Stimulated activated CD8-positive, alpha-beta memory T cell treated with anti-CD3 and anti-CD28 coated beads, Interleukin-15, amount 100 ng/mL, for 24 hours (primary cell): ENCODE measurements at regions not wholly inside any gene's neighbourhood (a gene's known extent, or its start where the extent isn't known, plus 50 kb on each side); places are given as distances from the start of the nearest gene placed in this dataset.

Experiments
- DNase-seq: peaks from one replicate; pipeline ENCODE4 v3.0.0-alpha.2; 2020; ENCODE audit warnings: low read depth

DNA sequence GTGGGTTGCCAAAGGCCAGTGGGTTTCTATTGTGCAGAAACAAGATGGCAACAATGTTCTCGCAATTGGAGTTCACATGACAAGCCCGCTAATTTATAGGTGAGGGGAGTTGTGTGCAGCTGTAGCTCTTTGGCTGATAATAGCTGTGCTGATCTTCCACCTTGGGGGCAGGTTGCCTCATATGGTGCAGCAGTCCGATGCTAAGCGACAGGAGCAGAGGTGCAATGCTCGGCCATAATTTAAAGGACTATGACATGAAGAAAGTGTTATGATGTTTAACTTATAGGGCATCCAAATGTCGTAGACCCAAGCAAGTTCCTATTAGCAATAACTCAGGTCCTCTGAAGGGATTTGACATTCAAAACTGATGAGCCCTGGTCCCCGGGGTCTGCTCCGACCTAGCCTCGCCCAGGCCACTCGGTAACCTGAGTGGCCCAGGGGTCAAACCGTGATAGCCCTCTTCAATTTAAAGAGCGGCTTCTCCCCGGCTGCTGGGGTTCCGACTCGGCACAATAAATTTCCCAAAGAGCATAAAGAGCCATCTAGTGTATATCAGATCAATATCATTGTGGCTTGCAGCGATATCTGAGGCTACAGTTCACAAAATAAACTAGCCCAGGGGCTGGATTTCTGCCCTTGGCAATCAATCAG lies 724.0 kb downstream of the IRX1 start:
- DNase-seq, result no peak

DNA sequence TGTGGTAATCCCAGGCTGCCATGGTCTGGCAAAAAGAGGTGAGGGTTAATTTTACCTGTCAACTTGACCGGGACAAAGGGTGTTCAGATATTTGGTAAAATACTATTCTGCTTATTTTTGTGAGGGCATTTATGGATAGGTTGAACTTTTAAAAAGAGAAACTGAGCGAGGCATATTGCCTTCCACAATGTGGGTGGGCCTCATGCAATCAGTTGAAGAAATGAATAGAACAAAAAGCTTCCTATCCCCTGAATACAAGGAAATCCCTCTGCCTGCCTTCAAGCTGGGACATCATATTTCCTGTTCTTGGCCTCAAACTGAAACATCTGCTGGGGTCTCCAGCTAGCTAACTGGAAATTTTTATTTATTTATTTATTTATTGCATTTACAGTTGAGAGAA lies 734.7 kb downstream of the IRX1 start:
- no peak for DNase-seq

DNA sequence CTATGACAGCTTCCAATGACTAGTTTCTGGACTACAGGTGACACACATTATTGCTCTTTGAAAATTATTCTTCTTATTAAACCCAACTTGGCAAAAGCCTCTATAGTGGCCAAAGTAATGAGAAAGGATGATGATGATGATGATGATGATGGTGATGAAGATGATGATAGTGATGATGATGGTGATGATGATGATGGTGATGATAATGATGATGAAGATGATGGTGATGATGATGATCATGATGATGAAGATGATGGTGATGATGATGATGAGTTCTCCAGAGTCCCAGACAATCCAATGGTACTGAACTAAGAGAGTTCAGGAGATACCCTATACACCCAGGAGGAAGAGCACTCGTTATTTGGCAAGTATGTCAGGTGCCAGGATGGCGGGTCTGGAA lies 739.4 kb downstream of the IRX1 start:
- DNase-seq, result no peak

DNA sequence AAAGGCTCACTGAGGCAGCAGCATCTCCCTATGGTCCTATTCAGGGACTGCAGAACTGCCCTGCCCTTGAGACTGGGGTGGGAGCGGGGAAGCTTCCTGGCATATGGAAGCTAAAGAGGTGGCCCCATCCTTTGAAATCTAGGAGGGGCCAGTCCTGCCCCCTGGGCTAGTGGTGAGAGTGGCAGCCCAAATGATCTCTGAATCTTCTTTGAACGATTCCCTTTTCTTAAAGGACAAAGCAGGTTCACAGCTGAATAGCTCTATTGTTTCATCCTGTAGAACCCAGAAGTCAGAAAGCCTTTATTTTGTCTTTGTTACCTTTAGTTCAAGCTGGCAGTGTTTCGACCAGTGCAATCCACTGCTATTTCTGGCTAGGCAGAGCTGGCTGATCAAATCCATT lies 741.9 kb downstream of the IRX1 start:
- no peak for DNase-seq

DNA sequence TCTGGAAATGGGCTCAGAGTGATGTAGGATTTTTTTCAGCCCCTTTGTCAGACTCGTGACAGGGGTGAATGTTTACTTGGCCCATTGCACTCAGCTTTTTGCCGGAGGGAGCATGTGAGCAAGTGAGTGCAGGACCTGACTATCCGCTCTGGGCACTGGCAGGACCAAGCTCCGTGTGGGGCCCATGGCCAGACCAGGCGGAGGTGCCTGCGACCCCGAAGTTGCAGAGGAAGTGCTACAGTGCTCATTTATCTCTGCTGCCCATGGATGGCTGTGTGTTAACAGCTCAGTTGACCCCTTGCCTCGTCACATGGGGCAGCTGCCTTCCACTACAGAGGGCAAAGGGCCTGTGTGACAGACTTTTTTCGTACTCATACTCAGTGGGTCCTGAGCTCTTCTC lies 744.3 kb downstream of the IRX1 start:
- no peak for DNase-seq

DNA sequence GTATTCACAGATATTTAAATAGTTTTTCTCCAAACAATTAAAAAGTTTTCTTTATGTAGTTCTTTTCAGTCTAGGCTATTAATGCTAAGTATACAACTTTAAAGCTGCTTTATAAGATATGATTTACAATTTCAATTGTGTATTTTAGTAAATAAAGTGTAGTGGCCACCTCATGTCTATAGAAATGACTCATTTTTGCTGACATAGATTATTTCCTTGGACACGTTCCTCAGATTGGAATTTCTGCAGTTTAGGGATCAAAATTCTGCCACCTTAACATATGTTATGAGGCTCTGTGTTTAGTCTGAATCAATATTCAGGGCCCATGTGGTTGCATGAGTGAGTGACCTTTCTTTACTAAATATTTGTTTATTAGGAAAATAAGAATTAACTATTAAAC lies 750.2 kb downstream of the IRX1 start:
- no peak for DNase-seq

DNA sequence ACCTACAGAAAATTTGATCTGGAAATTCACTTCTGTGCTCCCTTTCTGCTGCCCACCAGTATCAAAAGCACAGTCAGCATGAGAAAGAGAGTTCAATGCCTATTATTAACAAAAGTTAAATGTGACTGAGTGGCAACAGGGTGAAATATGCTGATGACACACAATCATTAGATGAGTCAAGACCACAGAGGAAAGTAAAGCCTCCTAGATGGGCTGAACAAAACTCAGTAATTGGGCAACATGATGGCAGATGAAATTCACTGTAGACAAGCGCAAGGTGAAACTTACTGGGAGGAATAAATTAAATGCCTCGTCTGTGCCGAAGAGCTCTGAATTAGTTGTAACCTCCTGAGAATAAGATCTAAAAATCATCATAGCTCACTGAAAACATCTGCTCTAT lies 752.8 kb downstream of the IRX1 start:
- DNase-seq, result no peak

DNA sequence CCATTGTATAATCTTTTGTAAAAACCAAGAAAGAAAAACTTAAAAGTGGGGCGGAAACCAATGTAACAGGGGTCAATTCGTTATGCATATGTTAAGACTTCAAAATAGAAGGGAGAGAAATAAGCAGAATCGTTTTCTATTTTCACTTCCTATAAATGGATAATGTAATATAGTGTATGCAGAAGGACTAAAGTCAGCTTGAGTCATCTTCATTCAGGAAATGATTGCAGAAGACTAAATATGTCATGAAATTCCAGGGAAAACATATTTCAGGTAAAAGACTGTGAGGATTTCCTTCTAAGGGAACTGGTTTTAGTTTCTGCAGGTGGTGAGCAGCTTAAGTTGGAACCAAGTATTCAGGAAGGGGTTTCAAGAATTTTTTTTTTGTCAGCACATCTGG lies 753.3 kb downstream of the IRX1 start:
- no peak for DNase-seq

DNA sequence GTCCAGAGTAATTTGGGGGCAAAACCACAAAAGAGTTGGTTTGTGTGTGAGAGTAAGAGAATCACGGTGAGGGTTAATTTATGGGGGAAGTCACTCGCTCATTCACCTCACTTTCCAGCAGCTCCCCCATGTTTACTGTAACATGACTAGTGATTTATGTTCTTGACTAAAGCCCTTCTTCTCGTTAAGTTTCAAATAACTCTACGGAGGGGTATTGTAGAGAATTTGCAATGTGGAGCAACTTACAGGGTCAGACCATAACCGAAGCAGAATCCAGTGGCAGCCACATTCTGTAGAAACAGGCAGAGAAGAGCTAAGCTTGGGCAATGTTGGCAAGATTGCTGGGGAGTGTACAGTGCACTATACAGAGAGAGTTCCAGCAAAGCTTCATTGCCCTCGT lies 760.6 kb downstream of the IRX1 start:
- DNase-seq, result no peak

DNA sequence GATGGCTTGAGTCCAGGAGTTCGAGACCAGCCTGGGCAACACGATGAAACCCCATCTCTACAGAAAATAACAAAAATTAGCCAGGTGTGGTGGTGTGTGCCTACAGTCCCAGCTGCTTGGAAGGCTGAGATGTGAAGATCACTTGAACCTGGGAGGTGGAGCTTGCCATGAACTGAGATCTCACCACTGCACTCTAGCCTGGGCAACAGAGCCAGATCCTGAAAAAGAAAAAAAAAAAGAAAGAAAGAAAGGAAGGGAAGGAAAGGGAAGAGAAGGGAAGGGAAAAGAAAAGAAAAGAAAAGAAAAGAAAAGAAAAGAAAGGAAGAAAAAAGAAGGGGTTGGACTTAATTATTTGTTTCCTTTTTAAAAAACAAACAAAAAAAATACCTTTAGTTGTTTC lies 764.2 kb downstream of the IRX1 start:
- no peak for DNase-seq

DNA sequence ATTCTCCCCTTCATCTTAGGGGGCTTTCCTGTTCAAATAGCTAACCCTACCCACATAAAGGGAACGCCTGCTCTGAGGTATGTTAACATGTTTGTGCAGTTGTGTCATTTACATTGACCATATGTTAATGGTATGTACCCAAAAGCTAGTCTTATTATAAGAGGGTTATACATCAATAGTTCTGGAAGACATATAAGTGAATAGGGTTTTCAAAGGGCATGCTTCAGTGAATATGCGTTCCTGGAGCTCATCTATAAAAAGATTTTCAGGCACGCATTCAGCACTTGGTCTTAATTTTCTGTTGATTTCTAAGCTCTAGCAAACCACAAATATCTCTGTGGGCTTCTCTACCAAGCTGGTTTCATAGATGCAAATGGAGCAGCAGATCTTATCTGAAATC lies 766.1 kb downstream of the IRX1 start:
- no peak for DNase-seq

DNA sequence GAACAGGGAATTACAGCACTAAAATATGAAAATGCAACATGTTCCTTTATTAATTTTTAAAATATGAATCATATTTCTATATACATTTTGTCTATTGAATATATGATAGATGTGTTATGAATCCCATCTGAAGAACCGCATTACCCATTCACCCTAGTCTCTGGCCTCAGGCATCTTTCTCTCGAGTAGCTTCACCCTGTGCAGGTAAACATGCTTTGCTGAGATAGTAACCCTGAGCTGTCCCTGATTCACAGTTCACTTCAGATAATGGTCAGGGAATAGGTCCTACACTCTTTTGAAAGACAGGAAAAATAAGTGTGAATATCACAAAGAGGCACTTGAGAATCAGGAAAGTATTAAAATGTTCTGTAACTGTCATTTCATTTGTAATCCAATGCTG lies 766.8 kb downstream of the IRX1 start:
- no peak for DNase-seq

DNA sequence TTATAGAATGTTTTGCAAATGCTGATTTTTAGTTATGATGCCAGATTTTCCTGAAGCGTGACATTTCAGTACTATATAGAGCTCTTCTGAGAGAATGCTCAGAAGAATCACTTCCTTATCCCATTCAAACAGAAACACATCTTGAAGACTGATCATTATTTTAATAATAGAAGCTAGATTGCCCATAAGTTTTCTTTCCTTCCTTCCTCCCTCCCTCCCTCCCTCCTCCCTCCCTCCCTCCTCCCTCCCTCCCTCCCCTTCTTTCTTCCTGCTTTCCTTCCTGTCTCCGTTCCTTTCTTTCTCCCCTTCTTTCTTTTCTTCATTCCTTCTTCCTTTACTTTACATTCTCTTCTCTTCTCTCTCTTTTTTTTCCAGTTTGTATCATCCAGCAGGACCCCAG lies 767.4 kb downstream of the IRX1 start:
- no peak for DNase-seq

DNA sequence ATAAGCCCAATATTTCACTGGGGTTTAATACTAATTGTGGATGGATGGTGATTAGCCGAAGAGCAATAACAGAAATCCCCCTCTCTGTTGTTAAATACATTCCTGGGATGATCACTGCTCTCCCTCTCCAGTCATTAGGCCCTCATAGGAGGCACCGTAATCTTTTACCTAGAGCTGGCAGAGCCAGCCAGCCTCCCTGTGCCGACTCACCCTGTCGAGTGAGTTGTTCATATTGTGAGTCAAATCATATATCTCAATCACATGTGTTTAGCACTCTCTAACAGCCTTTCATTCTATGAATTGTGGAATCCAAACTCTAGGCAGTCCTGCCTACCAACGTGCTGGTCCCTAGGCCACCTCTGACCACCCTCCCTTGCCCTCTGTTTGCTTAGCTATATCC lies 771.0 kb downstream of the IRX1 start:
- DNase-seq, result no peak

DNA sequence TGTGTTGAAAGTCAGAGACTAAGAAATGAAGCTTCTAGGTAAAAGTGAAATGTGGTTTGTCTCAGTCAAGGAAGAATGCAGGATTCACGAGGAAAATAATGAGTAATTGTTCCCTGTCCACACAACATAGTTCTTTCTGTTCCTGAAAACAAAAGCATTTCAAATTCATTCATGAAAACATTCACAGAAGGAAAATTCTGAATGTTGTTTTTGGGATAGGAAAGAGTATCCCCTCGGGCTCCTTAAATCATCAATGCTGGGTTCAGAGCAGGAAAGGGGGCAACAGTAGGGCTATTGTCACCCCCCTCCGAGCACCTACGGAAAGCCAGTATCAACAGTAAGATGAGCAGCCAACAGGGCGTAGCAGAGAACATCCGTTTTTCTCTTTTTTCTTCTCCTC lies 769.9 kb upstream of the ADAMTS16 start:
- DNase-seq, result no peak

DNA sequence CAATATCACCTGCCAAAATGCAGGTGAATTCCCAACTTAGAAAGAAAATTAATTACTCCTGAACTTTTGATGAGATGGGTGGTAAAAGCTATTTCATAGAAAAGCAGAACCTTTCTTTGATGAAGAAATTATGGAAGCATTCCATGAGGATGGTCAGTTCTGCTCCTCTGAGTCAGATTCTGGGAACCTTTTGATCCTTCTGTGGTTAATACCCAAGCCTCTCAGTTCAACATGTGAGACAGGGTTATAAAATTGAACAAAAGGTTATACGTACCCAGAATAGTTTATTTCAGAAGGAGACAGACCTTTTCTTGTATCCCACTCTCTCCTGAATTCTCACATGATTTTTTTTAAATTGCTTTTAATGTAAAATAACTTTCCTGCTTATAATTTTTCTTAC lies 767.6 kb upstream of the ADAMTS16 start:
- no peak for DNase-seq

DNA sequence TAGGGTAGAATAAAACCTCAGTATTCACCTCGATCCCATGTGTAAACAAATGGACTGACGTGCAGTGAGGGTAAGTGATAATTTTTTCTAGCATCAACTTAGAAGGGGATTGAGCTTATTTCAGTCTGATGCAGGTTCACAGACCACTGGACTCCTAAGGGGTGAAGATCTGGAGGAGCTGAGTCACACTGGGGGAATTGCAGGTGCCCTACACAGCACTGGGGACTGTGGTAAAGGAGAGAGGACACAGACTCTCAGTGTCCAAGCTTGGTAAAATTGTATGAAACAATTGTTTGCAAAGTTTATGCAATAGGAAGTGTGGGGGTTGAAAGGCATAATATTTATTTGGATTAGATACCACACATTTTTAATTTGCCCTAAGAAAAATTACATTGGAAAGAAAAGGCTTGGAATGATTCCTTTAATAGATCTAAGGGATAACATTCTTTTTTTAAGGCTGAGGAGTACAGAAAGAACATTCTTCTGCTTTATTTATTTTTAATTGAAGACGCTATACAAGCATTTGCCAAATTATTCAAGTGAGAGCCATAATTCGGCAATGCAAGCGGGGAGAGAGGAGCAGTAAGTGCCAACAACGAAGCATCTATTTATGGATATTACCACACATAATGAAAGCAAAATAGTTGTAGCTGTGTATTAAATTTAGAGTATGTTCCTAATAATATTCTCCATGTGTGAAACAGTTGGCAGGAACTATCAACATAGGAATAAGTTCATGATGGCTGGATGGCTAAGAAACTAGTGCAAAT lies 766.9 kb upstream of the ADAMTS16 start:
- no peak for DNase-seq

DNA sequence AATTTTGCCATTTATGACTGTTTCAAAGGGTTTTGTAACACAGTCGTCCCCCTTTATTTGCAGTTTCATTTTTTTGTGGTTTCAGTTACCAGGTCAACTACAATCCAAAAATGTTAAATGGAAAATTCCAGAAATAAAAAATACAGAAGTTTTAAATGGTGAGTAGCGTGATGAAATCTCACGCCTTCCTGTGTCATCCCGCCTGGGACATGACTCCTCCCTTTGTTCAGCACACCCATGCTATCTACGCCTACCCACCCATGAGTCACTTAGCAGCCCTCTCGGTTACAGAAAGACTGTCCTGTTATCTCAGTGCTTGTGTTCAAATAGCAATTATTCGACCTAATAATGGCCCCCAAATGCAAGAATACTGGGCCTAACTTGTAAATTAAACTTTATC lies 765.3 kb upstream of the ADAMTS16 start:
- no peak for DNase-seq

DNA sequence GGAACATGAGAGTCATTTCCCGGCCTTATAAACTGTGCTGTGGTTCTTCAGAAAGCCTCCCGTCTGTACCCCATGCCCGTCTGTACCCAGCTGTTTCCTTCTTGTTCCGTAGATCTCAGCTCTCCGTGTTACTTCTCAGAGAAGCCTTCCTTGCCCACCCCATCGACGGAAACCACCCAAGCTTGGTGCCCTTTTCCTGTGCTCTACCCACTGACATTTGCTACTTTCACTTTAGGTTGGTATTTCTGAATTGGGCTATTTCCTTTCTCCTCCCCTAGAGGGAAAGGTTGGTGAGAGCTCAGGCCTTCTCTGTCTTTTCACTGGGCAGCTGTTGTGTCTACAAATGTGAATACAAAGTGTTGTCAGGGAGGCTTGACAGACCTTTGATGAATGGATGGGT lies 764.5 kb upstream of the ADAMTS16 start:
- DNase-seq, result no peak

DNA sequence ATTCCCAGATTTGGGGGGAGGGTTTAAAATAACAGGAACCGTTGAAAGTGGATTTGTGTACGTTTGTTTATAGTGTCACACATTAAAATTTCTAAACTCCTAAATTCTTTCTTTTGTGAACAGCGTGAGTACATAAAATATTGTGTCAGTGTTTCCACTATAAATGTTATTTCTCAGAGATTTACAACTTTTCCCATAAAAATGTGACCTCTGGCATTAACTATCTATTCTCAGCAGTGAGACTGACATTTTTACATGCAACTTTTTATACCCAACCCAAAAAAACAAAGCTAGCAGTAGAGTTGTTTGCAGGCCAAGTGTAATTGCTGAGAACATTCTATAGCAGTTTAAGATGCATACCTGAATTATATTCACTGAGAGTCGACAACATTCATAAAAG lies 757.0 kb upstream of the ADAMTS16 start:
- DNase-seq, result no peak

DNA sequence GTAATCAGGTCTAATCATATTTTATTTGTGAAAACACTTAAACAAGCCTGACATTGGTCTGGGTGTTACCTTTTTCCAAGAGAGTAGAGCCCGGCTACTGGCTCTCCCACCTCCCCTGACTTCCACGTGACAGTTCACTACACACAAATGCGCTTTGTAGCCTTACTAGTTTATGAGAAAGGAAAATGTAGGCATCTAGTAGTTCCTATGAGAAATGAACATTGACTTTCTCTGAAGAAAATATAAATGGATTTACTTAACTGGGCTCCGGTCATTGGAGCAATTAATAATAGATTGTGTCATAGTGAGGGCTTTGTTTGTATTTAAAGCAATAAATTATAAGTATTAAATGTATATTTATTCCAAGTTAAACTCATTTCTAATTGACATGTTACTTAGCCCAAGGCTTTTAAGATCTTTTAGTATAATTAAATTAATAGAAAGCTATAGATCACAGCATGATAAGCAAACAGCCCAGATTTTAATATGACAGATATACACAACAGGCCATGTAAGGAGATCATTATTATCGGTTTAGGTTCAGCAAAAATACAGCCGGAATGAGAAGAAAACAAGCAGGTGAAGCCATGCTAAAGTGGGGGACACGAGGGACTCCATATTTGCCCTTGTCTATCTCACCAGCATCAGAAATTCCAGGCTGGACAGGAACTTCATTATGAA lies 756.5 kb upstream of the ADAMTS16 start:
- no peak for DNase-seq

DNA sequence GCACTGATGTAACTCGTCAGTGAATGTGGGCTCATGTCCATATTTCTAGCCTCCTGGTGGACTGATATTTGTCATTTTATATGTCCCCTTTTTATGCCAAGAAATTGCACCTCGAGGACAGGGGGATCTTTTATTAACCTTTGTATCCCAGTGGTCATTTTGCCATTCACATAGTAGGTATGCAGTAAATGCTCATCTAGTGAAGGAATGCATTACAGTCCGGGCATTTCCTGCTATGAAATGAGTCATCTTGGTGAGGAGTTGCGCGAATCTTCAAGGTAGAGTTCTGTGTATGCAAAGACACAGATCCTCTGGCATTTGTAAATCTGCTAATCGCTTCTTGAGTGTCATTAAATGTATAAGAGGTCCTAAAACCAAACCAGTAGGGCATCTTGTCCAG lies 755.5 kb upstream of the ADAMTS16 start:
- no peak for DNase-seq

DNA sequence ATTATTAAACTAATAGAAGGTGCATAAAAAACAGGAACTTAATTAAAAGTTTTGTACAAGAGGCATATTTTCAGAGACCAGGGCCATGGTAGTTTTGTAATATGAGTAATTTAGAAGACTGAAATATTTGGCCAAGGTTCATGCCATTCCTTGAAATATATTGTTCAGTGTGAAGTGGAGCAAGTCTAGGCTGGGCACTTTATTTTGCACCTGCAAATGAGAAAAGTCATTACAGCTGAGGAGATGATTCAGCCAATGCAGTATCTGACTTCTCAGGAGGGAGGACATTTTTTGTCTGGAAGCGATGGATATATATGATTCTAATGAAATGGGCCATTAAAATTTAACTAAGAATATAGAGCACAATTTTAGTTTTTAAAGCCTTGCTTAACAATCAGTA lies 754.0 kb upstream of the ADAMTS16 start:
- no peak for DNase-seq

DNA sequence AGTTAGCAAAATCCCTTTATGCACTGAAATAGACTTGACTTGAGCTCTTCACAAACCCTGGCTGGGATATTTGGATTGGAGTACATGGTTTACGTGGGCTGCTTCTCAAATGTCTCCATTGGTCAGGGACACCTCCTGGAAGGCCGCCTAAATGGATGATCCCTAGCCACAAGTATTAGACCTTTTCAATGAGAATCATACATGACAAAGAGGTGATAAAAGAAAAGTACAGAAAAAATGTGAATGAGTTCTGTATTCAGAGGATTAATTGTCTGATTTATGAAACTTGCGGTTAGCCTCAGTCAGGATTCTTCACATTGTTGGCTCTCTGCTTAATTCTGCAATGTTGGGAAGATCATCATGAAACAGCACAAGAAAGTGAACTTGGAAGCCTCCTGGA lies 752.8 kb upstream of the ADAMTS16 start:
- DNase-seq, result no peak
